Coronary artery (tissue), 2 donors: ENCODE measurements at regions not wholly inside any gene's neighbourhood (a gene's known extent, or its start where the extent isn't known, plus 50 kb on each side); places are given as distances from the start of the nearest gene placed in this dataset.

Experiments used
- DNase-seq: peaks from one replicate; pipeline ENCODE4 v3.0.0-alpha.2; 2017; ENCODE audit warnings: low spot score
- H3K27ac ChIP-seq, 2 donors: fragments of 200-600 bp; sonication (generic); one replicate each; pipeline ENCODE4 v1.5.1; 2016 to 2019
- H3K4me3 ChIP-seq: fragments of 200-600 bp; sonication (generic); 2 replicates; pipeline ENCODE4 v1.5.1; 2016; ENCODE audit warnings: mild to moderate bottlenecking, moderate library complexity
- CTCF ChIP-seq: fragments of 200-600 bp; sonication (generic); IDR thresholded peaks from one replicate; pipeline ENCODE4 v1.5.1; 2019; ENCODE audit warnings: antibody characterized with exemption

GRCh38 chr11:70696564-70696963 is 298.2 kb downstream of the CTTN start:
- no peak for DNase-seq
- H3K4me3 ChIP-seq = no peak overlapping the region
- H3K27ac ChIP-seq = no peak overlapping the region
- TF ChIP-seq CTCF = no peak

- DNase-seq = no peak
- Histone ChIP-seq H3K27ac (no peak overlapping the region), H3K4me3 (no peak overlapping the region)
- TF ChIP-seq CTCF = no peak
Measured at GRCh38 chr11:70697701-70698100, 299.4 kb downstream of the CTTN start.

GRCh38 chr11:70698871-70699270 is 300.5 kb downstream of the CTTN start:
- TF ChIP-seq CTCF = no peak
- H3K4me3 ChIP-seq = no peak overlapping the region
- no peak overlapping the region for H3K27ac ChIP-seq
- DNase-seq = no peak

- Histone ChIP-seq H3K4me3 (no peak overlapping the region), H3K27ac (no peak overlapping the region)
- DNase-seq = no peak
- no peak for TF ChIP-seq CTCF
Measured at GRCh38 chr11:70699294-70700221, 301.2 kb downstream of the CTTN start.

GRCh38 chr11:70700453-70700852 is 302.1 kb downstream of the CTTN start:
- Histone ChIP-seq H3K27ac (no peak overlapping the region), H3K4me3 (no peak overlapping the region)
- DNase-seq = no peak
- no peak for TF ChIP-seq CTCF

- no peak for TF ChIP-seq CTCF
- no peak overlapping the region for H3K4me3 ChIP-seq
- H3K27ac ChIP-seq = no peak overlapping the region
- DNase-seq = no peak
Measured at GRCh38 chr11:70700871-70701270, 302.5 kb downstream of the CTTN start.

GRCh38 chr11:70702040-70702648 is 303.8 kb downstream of the CTTN start:
- no peak overlapping the region for H3K27ac ChIP-seq
- no peak overlapping the region for H3K4me3 ChIP-seq
- no peak for DNase-seq
- TF ChIP-seq CTCF = no peak
